ENCODE measurements at regions not wholly inside any gene's neighbourhood (a gene's known extent, or its start where the extent isn't known, plus 50 kb on each side); places are given as distances from the start of the nearest gene placed in this dataset.

DNA sequence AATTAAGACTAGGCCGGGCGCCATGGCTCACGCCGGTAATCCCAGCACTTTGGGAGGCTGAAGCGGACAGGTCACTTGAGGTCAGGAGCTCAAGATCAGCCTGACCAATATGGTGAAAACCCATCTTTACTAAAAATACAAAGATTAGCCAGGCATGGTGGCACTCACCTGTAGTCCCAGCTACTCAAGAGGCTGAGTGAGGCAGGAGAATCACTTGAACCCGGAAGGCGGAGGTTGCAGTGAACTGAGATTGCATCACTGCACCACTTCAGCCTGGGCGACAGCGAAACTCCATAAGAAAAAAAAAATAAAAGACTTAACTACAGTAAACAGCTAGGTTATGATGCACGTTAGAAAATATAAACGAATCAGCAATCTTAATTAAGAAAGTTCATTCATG is 216.0 kb upstream of the TEX13C start:
- H3K4me1 ChIP-seq (ENCODE audit: insufficient read depth): no peaks in the 10 kb centered on the region
- DNase-seq (ENCODE audit: low spot score): no peak
- no peak overlapping the region for H3K4me2 ChIP-seq
- no peak overlapping the region for H3K4me3 ChIP-seq
- TF ChIP-seq EZH2phosphoT487 (IDR thresholded peaks at IDR 0.05; ENCODE audit: low read depth, severe bottlenecking, unreplicated experiment) (no peak), EZH2 (IDR thresholded peaks at IDR 0.05; ENCODE audit: borderline replicate concordance) (no peak)
- TF ChIP-seq, protein P1, sequence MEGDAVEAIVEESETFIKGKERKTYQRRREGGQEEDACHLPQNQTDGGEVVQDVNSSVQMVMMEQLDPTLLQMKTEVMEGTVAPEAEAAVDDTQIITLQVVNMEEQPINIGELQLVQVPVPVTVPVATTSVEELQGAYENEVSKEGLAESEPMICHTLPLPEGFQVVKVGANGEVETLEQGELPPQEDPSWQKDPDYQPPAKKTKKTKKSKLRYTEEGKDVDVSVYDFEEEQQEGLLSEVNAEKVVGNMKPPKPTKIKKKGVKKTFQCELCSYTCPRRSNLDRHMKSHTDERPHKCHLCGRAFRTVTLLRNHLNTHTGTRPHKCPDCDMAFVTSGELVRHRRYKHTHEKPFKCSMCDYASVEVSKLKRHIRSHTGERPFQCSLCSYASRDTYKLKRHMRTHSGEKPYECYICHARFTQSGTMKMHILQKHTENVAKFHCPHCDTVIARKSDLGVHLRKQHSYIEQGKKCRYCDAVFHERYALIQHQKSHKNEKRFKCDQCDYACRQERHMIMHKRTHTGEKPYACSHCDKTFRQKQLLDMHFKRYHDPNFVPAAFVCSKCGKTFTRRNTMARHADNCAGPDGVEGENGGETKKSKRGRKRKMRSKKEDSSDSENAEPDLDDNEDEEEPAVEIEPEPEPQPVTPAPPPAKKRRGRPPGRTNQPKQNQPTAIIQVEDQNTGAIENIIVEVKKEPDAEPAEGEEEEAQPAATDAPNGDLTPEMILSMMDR (IDR thresholded peaks at IDR 0.05; ENCODE audit: poor library complexity): no peak
- H3K79me2 ChIP-seq: no peaks in the 10 kb centered on the region
- H3K9me3 ChIP-seq (ENCODE audit: low read depth): no peaks in the 10 kb centered on the region
- H2AFZ ChIP-seq: no peak overlapping the region
- H3K27me3 ChIP-seq: no peaks in the 10 kb centered on the region
- H3K9me2 ChIP-seq (replicated peaks; ENCODE audit: insufficient read depth): no peaks in the 10 kb centered on the region
- H4K20me1 ChIP-seq (ENCODE audit: insufficient read depth, poor library complexity, severe bottlenecking): no peaks in the 10 kb centered on the region
- no peaks in the 10 kb centered on the region for H3K36me3 ChIP-seq (replicated peaks; ENCODE audit: insufficient read depth, low read depth)
- no peak overlapping the region for H3K27ac ChIP-seq
- WGBS (ENCODE audit: low lambda C conversion rate, missing lambda C conversion rate): 90% methylated on average over 11 of the region's 11 CpGs

DNA sequence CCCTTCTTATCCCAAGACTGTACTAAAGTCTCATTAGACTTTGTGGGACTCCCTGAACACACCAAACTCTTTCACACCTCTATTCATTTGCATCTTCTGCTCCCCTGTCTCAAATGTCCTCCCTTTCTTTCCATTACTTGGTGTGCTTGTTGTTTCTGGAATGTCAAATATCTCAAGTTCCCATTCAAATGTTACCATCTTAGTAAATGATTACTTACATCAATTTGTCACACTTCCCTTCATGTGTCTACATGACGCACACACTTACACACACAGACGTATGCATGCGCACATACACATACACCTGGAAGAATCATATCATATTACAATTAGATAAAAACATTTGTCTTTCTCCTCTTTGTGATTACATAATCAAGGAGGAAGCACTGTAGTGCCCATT is 210.8 kb upstream of the TEX13C start:
- H3K9me2 ChIP-seq (replicated peaks; ENCODE audit: insufficient read depth): no peaks in the 10 kb centered on the region

DNA sequence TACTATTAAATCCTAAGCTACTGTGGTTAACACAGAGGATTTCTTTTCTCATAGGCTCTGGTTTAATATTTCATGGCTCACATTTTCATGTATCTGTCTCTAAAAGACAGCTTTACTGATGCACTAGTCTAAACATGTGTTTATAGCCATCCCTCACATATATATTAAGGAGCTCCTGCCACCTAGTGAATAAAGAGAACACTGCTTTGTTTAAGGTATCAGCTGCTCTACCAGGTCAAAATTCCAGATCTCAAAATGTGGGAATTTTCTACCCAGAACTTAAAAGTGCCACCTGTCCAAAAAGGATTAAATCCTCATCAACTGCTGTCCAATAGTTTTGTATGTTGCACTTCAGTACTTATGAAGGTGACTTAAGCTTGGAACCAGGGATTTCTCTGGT is 188.5 kb upstream of the TEX13C start:
- no peaks in the 10 kb centered on the region for H3K9me3 ChIP-seq (ENCODE audit: low read depth)
- no peak overlapping the region for H3K4me3 ChIP-seq
- no peak overlapping the region for H3K4me2 ChIP-seq
- no peaks in the 10 kb centered on the region for H3K79me2 ChIP-seq
- no peak overlapping the region for H3K27ac ChIP-seq
- no peaks in the 10 kb centered on the region for H3K9me2 ChIP-seq (replicated peaks; ENCODE audit: insufficient read depth)
- TF ChIP-seq, protein P1 (IDR thresholded peaks at IDR 0.05; ENCODE audit: poor library complexity): peak; percentile 32
- TF ChIP-seq EZH2phosphoT487 (IDR thresholded peaks at IDR 0.05; ENCODE audit: low read depth, severe bottlenecking, unreplicated experiment): no peak
- H3K4me1 ChIP-seq (ENCODE audit: insufficient read depth): no peaks in the 10 kb centered on the region
- H2AFZ ChIP-seq: no peak overlapping the region
- no peaks in the 10 kb centered on the region for H4K20me1 ChIP-seq (ENCODE audit: insufficient read depth, poor library complexity, severe bottlenecking)
- H3K27me3 ChIP-seq: no peaks in the 10 kb centered on the region
- no peaks in the 10 kb centered on the region for H3K36me3 ChIP-seq (replicated peaks; ENCODE audit: insufficient read depth, low read depth)
- DNase-seq (ENCODE audit: low spot score): peak; percentile 4

More for the DNA sequence above, 210.8 kb upstream of the TEX13C start:
- DNase-seq (ENCODE audit: low spot score): no peak
- H3K4me1 ChIP-seq (ENCODE audit: insufficient read depth): no peaks in the 10 kb centered on the region
- H3K36me3 ChIP-seq (replicated peaks; ENCODE audit: insufficient read depth, low read depth): no peaks in the 10 kb centered on the region
- H3K79me2 ChIP-seq: no peaks in the 10 kb centered on the region
- H3K9me3 ChIP-seq (ENCODE audit: low read depth): peaks cover 3% of the 10 kb centered on the region
- WGBS (ENCODE audit: low lambda C conversion rate, missing lambda C conversion rate): 95% methylated on average over 3 of the region's 3 CpGs
- H2AFZ ChIP-seq: no peak overlapping the region
- no peak overlapping the region for H3K4me2 ChIP-seq
- H3K4me3 ChIP-seq: no peak overlapping the region
- H3K27me3 ChIP-seq: no peaks in the 10 kb centered on the region
- TF ChIP-seq EZH2phosphoT487 (IDR thresholded peaks at IDR 0.05; ENCODE audit: low read depth, severe bottlenecking, unreplicated experiment): no peak
- TF ChIP-seq, protein P1 (IDR thresholded peaks at IDR 0.05; ENCODE audit: poor library complexity): no peak
- no peak for TF ChIP-seq EZH2 (IDR thresholded peaks at IDR 0.05; ENCODE audit: borderline replicate concordance)
- H4K20me1 ChIP-seq (ENCODE audit: insufficient read depth, poor library complexity, severe bottlenecking): no peaks in the 10 kb centered on the region
- no peak overlapping the region for H3K27ac ChIP-seq

DNA sequence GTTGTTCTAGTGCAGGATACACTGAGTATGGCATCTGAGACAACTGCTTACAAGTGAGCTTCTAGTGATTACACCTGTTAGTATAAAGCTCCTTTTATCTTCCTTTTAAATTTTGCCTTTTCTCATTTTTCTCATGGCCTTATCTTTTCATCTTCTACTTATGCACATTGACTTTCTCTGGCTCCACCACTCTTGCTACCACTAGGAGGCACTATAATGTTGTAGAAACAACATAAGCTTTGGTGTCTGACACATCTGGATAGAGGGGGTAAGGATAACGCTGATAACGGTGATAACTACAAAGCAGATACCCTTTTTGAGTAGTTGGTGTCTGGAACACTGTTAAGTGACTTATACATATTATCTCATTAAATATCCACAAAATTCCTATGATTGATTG is 187.4 kb upstream of the TEX13C start:
- Histone ChIP-seq H3K36me3 (replicated peaks; ENCODE audit: insufficient read depth, low read depth) (no peaks in the 10 kb centered on the region), H3K4me1 (ENCODE audit: insufficient read depth) (no peaks in the 10 kb centered on the region), H4K20me1 (ENCODE audit: insufficient read depth, poor library complexity, severe bottlenecking) (no peaks in the 10 kb centered on the region), H3K79me2 (no peaks in the 10 kb centered on the region), H3K27ac (no peak overlapping the region), H2AFZ (no peak overlapping the region), H3K9me2 (replicated peaks; ENCODE audit: insufficient read depth) (no peaks in the 10 kb centered on the region), H3K4me3 (no peak overlapping the region), H3K27me3 (no peaks in the 10 kb centered on the region), H3K4me2 (no peak overlapping the region), H3K9me3 (ENCODE audit: low read depth) (no peaks in the 10 kb centered on the region)
- TF ChIP-seq, protein P1 (IDR thresholded peaks at IDR 0.05; ENCODE audit: poor library complexity): peak; percentile 41
- no peak for TF ChIP-seq EZH2phosphoT487 (IDR thresholded peaks at IDR 0.05; ENCODE audit: low read depth, severe bottlenecking, unreplicated experiment)
- peak; percentile 11 for DNase-seq (ENCODE audit: low spot score)
- 42% methylated on average over 2 of the region's 2 CpGs for WGBS (ENCODE audit: low lambda C conversion rate, missing lambda C conversion rate)

Data from hepatocyte (in vitro differentiated cells).